HG02885 (cell line): ENCODE measurements at regions not wholly inside any gene's neighbourhood (a gene's known extent, or its start where the extent isn't known, plus 50 kb on each side); places are given as distances from the start of the nearest gene placed in this dataset.

Source experiments
- ATAC-seq: cut with Tn5 transposase; IDR thresholded peaks from one replicate; pipeline ENCODE4 v1.9.1; 2021; ENCODE audit warnings: mild to moderate bottlenecking; ENCODE audit not compliant: unreplicated experiment, poor library complexity

DNA sequence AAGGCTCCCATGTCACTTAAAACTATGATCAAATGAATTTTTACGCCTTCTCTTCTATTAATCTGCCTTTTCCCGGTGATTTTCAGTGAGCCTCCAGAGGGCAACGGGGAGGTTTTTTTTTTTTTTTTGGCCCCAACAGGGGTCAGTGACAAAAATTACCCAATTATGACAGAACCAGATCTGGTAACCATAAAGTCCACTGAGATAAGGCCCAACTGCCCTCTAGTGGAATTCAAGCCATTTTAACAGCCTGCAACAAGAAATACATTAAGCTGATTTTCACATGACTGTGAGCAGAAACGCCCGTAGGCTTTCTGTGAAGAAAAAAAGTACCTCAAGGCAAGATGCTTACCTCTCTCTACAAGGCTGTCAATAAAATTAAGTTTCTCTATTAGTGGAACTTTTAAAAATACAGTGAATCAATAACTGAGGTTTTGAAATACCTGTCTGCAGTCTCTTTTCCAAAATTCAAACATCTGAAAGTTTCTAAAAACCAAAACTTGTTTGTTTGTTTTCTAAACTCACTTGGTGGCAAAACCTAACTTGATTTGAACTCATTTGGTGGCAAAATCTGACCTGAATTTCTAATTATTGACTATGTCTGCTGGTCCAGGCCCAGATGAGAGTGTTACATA, 49.7 kb upstream of the FST start:
- ATAC-seq, result no peak
